H9 (cell line): ENCODE measurements at regions not wholly inside any gene's neighbourhood (a gene's known extent, or its start where the extent isn't known, plus 50 kb on each side); places are given as distances from the start of the nearest gene placed in this dataset.

Experiments
- DNase-seq: peaks from one replicate; pipeline ENCODE4 v3.0.0-alpha.2; 2017
- H2AFZ ChIP-seq: one replicate; pipeline ENCODE4 v1.6.1; 2013; ENCODE audit warnings: mild to moderate bottlenecking, low read length, control low read depth, moderate library complexity
- H2AK5ac ChIP-seq: 2 replicates; pipeline ENCODE4 v1.6.1; 2013; ENCODE audit warnings: low read length, control low read depth, mixed read lengths; ENCODE audit not compliant: insufficient read length
- H2BK120ac ChIP-seq: one replicate; pipeline ENCODE4 v1.6.1; 2013; ENCODE audit warnings: low read depth, mild to moderate bottlenecking, low read length, control low read depth, inconsistent platforms; ENCODE audit not compliant: poor library complexity, severe bottlenecking
- H2BK12ac ChIP-seq: 2 replicates; pipeline ENCODE4 v1.6.1; 2013; ENCODE audit warnings: low read length, control low read depth, mixed read lengths, low read depth; ENCODE audit not compliant: insufficient read length
- H2BK15ac ChIP-seq: 2 replicates; pipeline ENCODE4 v1.6.1; 2013; ENCODE audit warnings: low read depth, low read length, control low read depth
- H2BK20ac ChIP-seq: one replicate; pipeline ENCODE4 v1.6.1; 2013; ENCODE audit warnings: low read depth, mild to moderate bottlenecking, low read length, control low read depth, inconsistent platforms; ENCODE audit not compliant: poor library complexity, severe bottlenecking
- H2BK5ac ChIP-seq: 2 replicates; pipeline ENCODE4 v1.6.1; 2013; ENCODE audit warnings: low read length, control low read depth, mixed read lengths; ENCODE audit not compliant: insufficient read length
- H3K14ac ChIP-seq: 2 replicates; pipeline ENCODE4 v1.6.1; 2013; ENCODE audit warnings: low read length, control low read depth; ENCODE audit not compliant: insufficient read depth
- H3K18ac ChIP-seq: 2 replicates; pipeline ENCODE4 v1.6.1; 2013; ENCODE audit warnings: low read depth, mild to moderate bottlenecking, mixed read lengths, low read length, control low read depth; ENCODE audit not compliant: insufficient read length
- H3K23ac ChIP-seq: 2 replicates; pipeline ENCODE4 v1.6.1; 2013; ENCODE audit warnings: low read length, control low read depth, mixed read lengths, low read depth; ENCODE audit not compliant: insufficient read length
- H3K23me2 ChIP-seq: 2 replicates; pipeline ENCODE4 v1.6.1; 2013; ENCODE audit warnings: low read depth, mild to moderate bottlenecking, mixed read lengths, low read length, control low read depth; ENCODE audit not compliant: insufficient read length, poor library complexity, severe bottlenecking
- H3K27ac ChIP-seq: 2 replicates; pipeline ENCODE4 v1.5.1; 2013; ENCODE audit warnings: low read length, control low read depth, mixed read lengths, low read depth; ENCODE audit not compliant: insufficient read length
- H3K27me3 ChIP-seq: 2 replicates; pipeline ENCODE4 v1.6.1; 2013; ENCODE audit warnings: low read length, control low read depth, inconsistent platforms; ENCODE audit not compliant: insufficient read depth
- H3K4ac ChIP-seq: 2 replicates; pipeline ENCODE4 v1.6.1; 2013; ENCODE audit warnings: low read depth, mild to moderate bottlenecking, control low read depth, inconsistent platforms, low read length, moderate library complexity
- H3K4me1 ChIP-seq: 2 replicates; pipeline ENCODE4 v1.6.1; 2013; ENCODE audit warnings: low read length, control low read depth, inconsistent platforms; ENCODE audit not compliant: insufficient read depth
- H3K4me2 ChIP-seq: 2 replicates; pipeline ENCODE4 v1.6.1; 2013; ENCODE audit warnings: low read length, control low read depth, mixed read lengths; ENCODE audit not compliant: insufficient read length, insufficient read depth
- H3K56ac ChIP-seq: 2 replicates; pipeline ENCODE4 v1.6.1; 2013; ENCODE audit warnings: low read depth, mild to moderate bottlenecking, mixed read lengths, low read length, control low read depth; ENCODE audit not compliant: insufficient read length
- H3K79me1 ChIP-seq: 2 replicates; pipeline ENCODE4 v1.6.1; 2013; ENCODE audit warnings: low read depth, mild to moderate bottlenecking, moderate library complexity, low read length, control low read depth, inconsistent platforms; ENCODE audit not compliant: insufficient read depth, poor library complexity, severe bottlenecking
- H3K79me2 ChIP-seq: 2 replicates; pipeline ENCODE4 v1.6.1; 2013; ENCODE audit warnings: low read length, control low read depth, inconsistent platforms; ENCODE audit not compliant: insufficient read depth
- H3K9ac ChIP-seq: 2 replicates; pipeline ENCODE4 v1.6.1; 2013; ENCODE audit warnings: low read length, control low read depth, mixed read lengths; ENCODE audit not compliant: insufficient read length; ENCODE audit errors: extremely low read depth
- H3K9me3 ChIP-seq: one replicate; pipeline ENCODE4 v1.6.1; 2013; ENCODE audit warnings: low read depth, low read length, inconsistent platforms; ENCODE audit not compliant: control insufficient read depth
- H3T11ph ChIP-seq: one replicate; pipeline ENCODE4 v1.6.1; 2013; ENCODE audit warnings: mild to moderate bottlenecking, low read length, control low read depth, inconsistent platforms
- H4K20me1 ChIP-seq: one replicate; pipeline ENCODE4 v1.6.1; 2013; ENCODE audit not compliant: control insufficient read depth, insufficient read length, insufficient read depth
- H4K5ac ChIP-seq: 2 replicates; pipeline ENCODE4 v1.6.1; 2013; ENCODE audit warnings: low read depth, mild to moderate bottlenecking, mixed read lengths, low read length, control low read depth; ENCODE audit not compliant: insufficient read length
- H4K8ac ChIP-seq: replicated peaks from 2 replicates; pipeline ENCODE4 v1.6.1; 2013; ENCODE audit warnings: low read length, control low read depth, mixed read lengths, low read depth; ENCODE audit not compliant: insufficient read length
- H4K91ac ChIP-seq: 2 replicates; pipeline ENCODE4 v1.6.1; 2013; ENCODE audit warnings: low read depth, mild to moderate bottlenecking, moderate library complexity, mixed read lengths, low read length, control low read depth; ENCODE audit not compliant: insufficient read length
- H3K27ac Mint-ChIP-seq, 3 experiments: 2 replicates in 2 of 3; 3 replicates in 1 of 3; pipeline ENCODE4 v1.8.0; 2020 to 2021; ENCODE audit warnings: mixed read lengths in 3 of 3, mild to moderate bottlenecking in 1 of 3, moderate library complexity in 1 of 3
- H3K27me3 Mint-ChIP-seq: 2 replicates; pipeline ENCODE4 v1.8.0; 2021; ENCODE audit warnings: low read depth, mild to moderate bottlenecking, moderate library complexity, mixed read lengths
- H3K36me3 Mint-ChIP-seq, 3 experiments: 2 replicates in 2 of 3; 3 replicates in 1 of 3; pipeline ENCODE4 v1.8.0; 2020 to 2021; ENCODE audit warnings: low read depth in 3 of 3, mixed read lengths in 3 of 3; ENCODE audit not compliant: insufficient read depth in 1 of 3
- H3K4me1 Mint-ChIP-seq, 2 experiments: 2 replicates each; pipeline ENCODE4 v1.8.0; 2020; ENCODE audit warnings: mixed read lengths in 2 of 2
- H3K4me3 Mint-ChIP-seq, 2 experiments: 2 replicates in 1 of 2; 3 replicates in 1 of 2; pipeline ENCODE4 v1.8.0; 2020 to 2021; ENCODE audit warnings: mild to moderate bottlenecking in 2 of 2, mixed read lengths in 2 of 2, moderate library complexity in 1 of 2
- H3K9me3 Mint-ChIP-seq, 2 experiments: 2 replicates in 1 of 2; 3 replicates in 1 of 2; pipeline ENCODE4 v1.8.0; 2020; ENCODE audit warnings: mild to moderate bottlenecking in 2 of 2, mixed read lengths in 2 of 2, moderate library complexity in 1 of 2
- CTCF ChIP-seq: fragments of 200-600 bp; sonication (generic); conservative IDR thresholded peaks from 3 replicates; pipeline ENCODE4 v1.8.0; 2021; ENCODE audit warnings: antibody characterized with exemption, mild to moderate bottlenecking
- WGBS: extraction: QIAGEN DNeasy Blood & Tissue Kit; methylation state at CpG from one replicate; pipeline ENCODE4 v1.1.7; 2013; ENCODE audit warnings: missing lambda C conversion rate, low lambda C conversion rate, mixed read lengths; ENCODE audit not compliant: insufficient read length; ENCODE audit errors: extremely low coverage; 5-methylcytosine and 5-hydroxymethylcytosine counted together

GRCh38 chr2:177021706-177022343 is 190.8 kb upstream of the HNRNPA3 start:
- Histone ChIP-seq H2BK120ac (no peak overlapping the region), H2AK5ac (no peak overlapping the region), H4K8ac (no peak overlapping the region), H2BK15ac (no peak overlapping the region), H3K27me3 (no peaks in the 10 kb centered on the region), H3K18ac (no peak overlapping the region), H3K9ac (no peak overlapping the region), H4K5ac (no peak overlapping the region), H3K79me1 (no peaks in the 10 kb centered on the region), H4K20me1 (no peaks in the 10 kb centered on the region), H2AFZ (no peak overlapping the region), H3K23ac (no peak overlapping the region), H3K56ac (no peak overlapping the region), H3K27ac (no peak overlapping the region), H2BK5ac (no peak overlapping the region), H3T11ph (no peak overlapping the region), H4K91ac (no peak overlapping the region), H3K14ac (no peak overlapping the region), H3K23me2 (no peaks in the 10 kb centered on the region), H3K79me2 (no peaks in the 10 kb centered on the region), H3K4ac (no peak overlapping the region), H3K4me1 (no peaks in the 10 kb centered on the region), H2BK20ac (no peak overlapping the region), H2BK12ac (no peak overlapping the region), H3K4me2 (no peak overlapping the region), H3K9me3 (no peaks in the 10 kb centered on the region)
- H3K4me3 Mint-ChIP-seq, result no peak overlapping the region
- no peaks in the 10 kb centered on the region for H3K9me3 Mint-ChIP-seq
- H3K36me3 Mint-ChIP-seq, result no peaks in the 10 kb centered on the region
- peaks cover 0 to 7% of the 10 kb centered on the region in 2 experiments; a peak in 2 of 4 replicates for H3K4me1 Mint-ChIP-seq
- no peak for TF ChIP-seq CTCF
- WGBS, result no CpG with 5 or more reads among the region's 7 CpGs
- no peak for DNase-seq
- H3K27me3 Mint-ChIP-seq, result no peaks in the 10 kb centered on the region
- H3K27ac Mint-ChIP-seq, result no peak overlapping the region
